Panc1 (cell line): ENCODE measurements at regions not wholly inside any gene's neighbourhood (a gene's known extent, or its start where the extent isn't known, plus 50 kb on each side); places are given as distances from the start of the nearest gene placed in this dataset.

ENCODE experiments used
- POLR2AphosphoS5 ChIP-seq: IDR thresholded peaks from 2 replicates; pipeline ENCODE4 v1.6.1; 2012; ENCODE audit warnings: mild to moderate bottlenecking, low read depth, low read length, moderate library complexity
- SIN3A ChIP-seq: IDR thresholded peaks from 2 replicates; pipeline ENCODE4 v1.6.1; 2012; ENCODE audit warnings: low read depth, mild to moderate bottlenecking, low read length, moderate library complexity, borderline replicate concordance; ENCODE audit not compliant: insufficient read depth
- TF ChIP-seq, protein P1 (sequence below): fragments of 450-650 bp; IDR thresholded peaks from 2 replicates; pipeline ENCODE4 v1.5.1; 2017; ENCODE audit warnings: mild to moderate bottlenecking
- TF ChIP-seq, protein P2 (sequence below), 2 experiments: IDR thresholded peaks; 2 replicates each; pipeline ENCODE4 v1.6.1; 2011 to 2012; ENCODE audit warnings: low read depth in 2 of 2, control low read depth in 1 of 2, low read length in 1 of 2, mild to moderate bottlenecking in 1 of 2, moderate library complexity in 1 of 2; ENCODE audit not compliant: insufficient read depth in 1 of 2

DNA sequence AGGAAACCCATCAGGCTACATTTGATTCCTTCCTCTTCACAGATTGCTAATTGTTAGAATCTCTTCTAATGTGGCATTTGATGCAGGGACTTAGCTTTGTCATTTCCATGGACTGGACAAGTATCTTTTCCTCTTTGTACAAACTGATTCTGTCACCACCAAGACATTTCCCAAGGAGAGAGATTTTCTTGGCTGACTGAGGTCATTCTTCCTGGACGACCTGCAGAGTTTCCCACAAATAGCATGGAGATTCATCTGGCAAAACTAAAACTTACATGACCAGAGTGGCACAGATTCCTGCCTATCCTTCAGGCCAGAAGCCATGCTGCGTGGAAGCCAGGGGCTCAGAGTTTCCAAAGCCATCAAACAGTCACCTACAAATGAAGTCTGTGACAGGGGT lies 269.2 kb upstream of the LRTM1 start:
- TF ChIP-seq, protein P1, sequence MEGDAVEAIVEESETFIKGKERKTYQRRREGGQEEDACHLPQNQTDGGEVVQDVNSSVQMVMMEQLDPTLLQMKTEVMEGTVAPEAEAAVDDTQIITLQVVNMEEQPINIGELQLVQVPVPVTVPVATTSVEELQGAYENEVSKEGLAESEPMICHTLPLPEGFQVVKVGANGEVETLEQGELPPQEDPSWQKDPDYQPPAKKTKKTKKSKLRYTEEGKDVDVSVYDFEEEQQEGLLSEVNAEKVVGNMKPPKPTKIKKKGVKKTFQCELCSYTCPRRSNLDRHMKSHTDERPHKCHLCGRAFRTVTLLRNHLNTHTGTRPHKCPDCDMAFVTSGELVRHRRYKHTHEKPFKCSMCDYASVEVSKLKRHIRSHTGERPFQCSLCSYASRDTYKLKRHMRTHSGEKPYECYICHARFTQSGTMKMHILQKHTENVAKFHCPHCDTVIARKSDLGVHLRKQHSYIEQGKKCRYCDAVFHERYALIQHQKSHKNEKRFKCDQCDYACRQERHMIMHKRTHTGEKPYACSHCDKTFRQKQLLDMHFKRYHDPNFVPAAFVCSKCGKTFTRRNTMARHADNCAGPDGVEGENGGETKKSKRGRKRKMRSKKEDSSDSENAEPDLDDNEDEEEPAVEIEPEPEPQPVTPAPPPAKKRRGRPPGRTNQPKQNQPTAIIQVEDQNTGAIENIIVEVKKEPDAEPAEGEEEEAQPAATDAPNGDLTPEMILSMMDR: no peak
- TF ChIP-seq POLR2AphosphoS5: no peak
- no peak for TF ChIP-seq SIN3A
- TF ChIP-seq, protein P2, sequence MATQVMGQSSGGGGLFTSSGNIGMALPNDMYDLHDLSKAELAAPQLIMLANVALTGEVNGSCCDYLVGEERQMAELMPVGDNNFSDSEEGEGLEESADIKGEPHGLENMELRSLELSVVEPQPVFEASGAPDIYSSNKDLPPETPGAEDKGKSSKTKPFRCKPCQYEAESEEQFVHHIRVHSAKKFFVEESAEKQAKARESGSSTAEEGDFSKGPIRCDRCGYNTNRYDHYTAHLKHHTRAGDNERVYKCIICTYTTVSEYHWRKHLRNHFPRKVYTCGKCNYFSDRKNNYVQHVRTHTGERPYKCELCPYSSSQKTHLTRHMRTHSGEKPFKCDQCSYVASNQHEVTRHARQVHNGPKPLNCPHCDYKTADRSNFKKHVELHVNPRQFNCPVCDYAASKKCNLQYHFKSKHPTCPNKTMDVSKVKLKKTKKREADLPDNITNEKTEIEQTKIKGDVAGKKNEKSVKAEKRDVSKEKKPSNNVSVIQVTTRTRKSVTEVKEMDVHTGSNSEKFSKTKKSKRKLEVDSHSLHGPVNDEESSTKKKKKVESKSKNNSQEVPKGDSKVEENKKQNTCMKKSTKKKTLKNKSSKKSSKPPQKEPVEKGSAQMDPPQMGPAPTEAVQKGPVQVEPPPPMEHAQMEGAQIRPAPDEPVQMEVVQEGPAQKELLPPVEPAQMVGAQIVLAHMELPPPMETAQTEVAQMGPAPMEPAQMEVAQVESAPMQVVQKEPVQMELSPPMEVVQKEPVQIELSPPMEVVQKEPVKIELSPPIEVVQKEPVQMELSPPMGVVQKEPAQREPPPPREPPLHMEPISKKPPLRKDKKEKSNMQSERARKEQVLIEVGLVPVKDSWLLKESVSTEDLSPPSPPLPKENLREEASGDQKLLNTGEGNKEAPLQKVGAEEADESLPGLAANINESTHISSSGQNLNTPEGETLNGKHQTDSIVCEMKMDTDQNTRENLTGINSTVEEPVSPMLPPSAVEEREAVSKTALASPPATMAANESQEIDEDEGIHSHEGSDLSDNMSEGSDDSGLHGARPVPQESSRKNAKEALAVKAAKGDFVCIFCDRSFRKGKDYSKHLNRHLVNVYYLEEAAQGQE (IDR thresholded peaks at IDR 0.05; ENCODE audit: insufficient read depth in 1 of 2, low read depth in 2 of 2, low read length in 1 of 2): no peak
